Keratinocyte (primary cell): ENCODE measurements at regions not wholly inside any gene's neighbourhood (a gene's known extent, or its start where the extent isn't known, plus 50 kb on each side); places are given as distances from the start of the nearest gene placed in this dataset.

Source experiments
- DNase-seq: peaks from one replicate; pipeline ENCODE4 v3.0.0-alpha.2; 2011; ENCODE audit warnings: low read depth, missing footprints, low spot score
- FAIRE-seq: peaks from 2 replicates; lab custom pipeline; 2011; peaks lifted over from hg19 to GRCh38; lab: Jason Lieb, UNC
- H2AFZ ChIP-seq: 2 replicates; pipeline ENCODE4 v1.6.0; 2012; ENCODE audit warnings: low read length, control low read depth, inconsistent platforms; ENCODE audit not compliant: control insufficient read depth
- H3K27ac ChIP-seq: 2 replicates; pipeline ENCODE4 v1.5.1; 2011; ENCODE audit warnings: low read length; ENCODE audit not compliant: control insufficient read depth, insufficient read depth
- H3K27me3 ChIP-seq: 3 replicates; pipeline ENCODE4 v1.6.0; 2011; ENCODE audit warnings: low read length; ENCODE audit not compliant: control insufficient read depth, insufficient read depth; ENCODE audit errors: extremely low read depth
- H3K36me3 ChIP-seq, 2 experiments: 2 replicates in 1 of 2; 3 replicates in 1 of 2; pipeline ENCODE4 v1.5.1; 2011; ENCODE audit warnings: low read length in 2 of 2, mild to moderate bottlenecking in 1 of 2; ENCODE audit not compliant: control insufficient read depth in 2 of 2, insufficient read depth in 2 of 2; ENCODE audit errors: extremely low read depth in 1 of 2
- H3K4me1 ChIP-seq: 3 replicates; pipeline ENCODE4 v1.5.1; 2011; ENCODE audit warnings: low read length; ENCODE audit not compliant: control insufficient read depth, insufficient read depth; ENCODE audit errors: extremely low read depth
- H3K4me2 ChIP-seq: 3 replicates; pipeline ENCODE4 v1.6.0; 2011; ENCODE audit warnings: low read depth, low read length; ENCODE audit not compliant: control insufficient read depth, insufficient read depth; ENCODE audit errors: extremely low read depth
- H3K4me3 ChIP-seq, 3 experiments: fragments of 200-600 bp in 1 of 3; sonication (generic) in 1 of 3; 2 replicates in 2 of 3; 3 replicates in 1 of 3; pipeline ENCODE4 v1.5.1; 2011 to 2016; ENCODE audit warnings: low read length in 3 of 3, mild to moderate bottlenecking in 3 of 3, control low read depth in 2 of 3, inconsistent platforms in 1 of 3, low read depth in 1 of 3, mixed read lengths in 1 of 3, mixed run types in 1 of 3, moderate library complexity in 1 of 3; ENCODE audit not compliant: control insufficient read depth in 2 of 3, insufficient read depth in 2 of 3; ENCODE audit errors: extremely low read depth in 1 of 3
- H3K79me2 ChIP-seq: 2 replicates; pipeline ENCODE4 v1.6.0; 2012; ENCODE audit warnings: low read length; ENCODE audit not compliant: control insufficient read depth, insufficient read depth
- H3K9ac ChIP-seq: 3 replicates; pipeline ENCODE4 v1.6.0; 2011; ENCODE audit warnings: low read length; ENCODE audit not compliant: control insufficient read depth, insufficient read depth; ENCODE audit errors: extremely low read depth
- H3K9me1 ChIP-seq: 3 replicates; pipeline ENCODE4 v1.6.0; 2011; ENCODE audit warnings: low read length; ENCODE audit not compliant: control insufficient read depth, insufficient read depth; ENCODE audit errors: extremely low read depth
- H3K9me3 ChIP-seq: 2 replicates; pipeline ENCODE4 v1.5.1; 2012; ENCODE audit warnings: low read depth, low read length; ENCODE audit not compliant: control insufficient read depth
- H4K20me1 ChIP-seq: 3 replicates; pipeline ENCODE4 v1.6.0; 2011; ENCODE audit warnings: low read length; ENCODE audit not compliant: control insufficient read depth, insufficient read depth; ENCODE audit errors: extremely low read depth
- CTCF ChIP-seq, 3 experiments: IDR thresholded peaks in 1 of 3; conservative IDR thresholded peaks in 1 of 3; optimal IDR thresholded peaks in 1 of 3; 2 replicates in 2 of 3; 3 replicates in 1 of 3; pipeline versions ENCODE3 to v1.5.1; 2011; ENCODE audit warnings: low read length in 3 of 3, mild to moderate bottlenecking in 3 of 3, moderate library complexity in 2 of 3, control low read depth in 1 of 3, inconsistent platforms in 1 of 3; ENCODE audit not compliant: insufficient read depth in 2 of 3; ENCODE audit errors: extremely low read depth in 1 of 3
- EZH2 ChIP-seq: IDR thresholded peaks from one replicate; pipeline ENCODE4 v1.6.1; 2012; ENCODE audit warnings: inconsistent platforms, mild to moderate bottlenecking, low read length, moderate library complexity
- dilution Hi-C: fragments of 300-500 bp; cut with MboI; formaldehyde crosslinking; loops from one replicate; pipeline ENCODE4 v1.7.0; 2020; ENCODE audit warnings: low sequenced_read_pairs; ENCODE audit not compliant: extremely low pct_ligation_motif_present

GRCh38 chr3:162936706-162937105 is 1440.1 kb downstream of the OTOL1 start:
- H3K27me3 ChIP-seq = no peaks in the 10 kb centered on the region
- no peak for TF ChIP-seq EZH2
- no peak for TF ChIP-seq CTCF (optimal IDR thresholded peaks at IDR 0.05 in 1 of 3, IDR thresholded peaks at IDR 0.05 in 1 of 3, conservative IDR thresholded peaks at IDR 0.05 in 1 of 3; ENCODE audit: extremely low read depth in 1 of 3, insufficient read depth in 2 of 3, low read length in 3 of 3)
- dilution Hi-C loops = no loop called here
- H3K4me2 ChIP-seq = no peak overlapping the region
- H3K4me3 ChIP-seq = no peak overlapping the region
- no peaks in the 10 kb centered on the region for H3K79me2 ChIP-seq
- no peak overlapping the region for H2AFZ ChIP-seq
- no peaks in the 10 kb centered on the region for H3K9me1 ChIP-seq
- H3K27ac ChIP-seq = no peak overlapping the region
- H4K20me1 ChIP-seq = no peaks in the 10 kb centered on the region
- DNase-seq = no peak
- no peak for FAIRE-seq
- H3K4me1 ChIP-seq = no peaks in the 10 kb centered on the region
- no peaks in the 10 kb centered on the region for H3K36me3 ChIP-seq
- peaks cover 2% of the 10 kb centered on the region for H3K9me3 ChIP-seq
- H3K9ac ChIP-seq = no peak overlapping the region

- no peak overlapping the region for H2AFZ ChIP-seq
- dilution Hi-C loops = no loop called here
- no peak for FAIRE-seq
These were observed 1441.5 kb downstream of the OTOL1 start for GRCh38 chr3:162938083-162938482.

More at GRCh38 chr3:162938083-162938482, 1441.5 kb downstream of the OTOL1 start:
- Histone ChIP-seq H3K9ac (no peak overlapping the region), H3K4me1 (no peaks in the 10 kb centered on the region), H3K4me3 (no peak overlapping the region), H3K9me3 (peaks cover 2% of the 10 kb centered on the region), H3K27ac (no peak overlapping the region), H3K79me2 (no peaks in the 10 kb centered on the region), H4K20me1 (no peaks in the 10 kb centered on the region), H3K36me3 (no peaks in the 10 kb centered on the region), H3K4me2 (no peak overlapping the region), H3K9me1 (no peaks in the 10 kb centered on the region), H3K27me3 (no peaks in the 10 kb centered on the region)
- DNase-seq = no peak
- no peak for TF ChIP-seq CTCF (optimal IDR thresholded peaks at IDR 0.05 in 1 of 3, IDR thresholded peaks at IDR 0.05 in 1 of 3, conservative IDR thresholded peaks at IDR 0.05 in 1 of 3; ENCODE audit: extremely low read depth in 1 of 3, insufficient read depth in 2 of 3, low read length in 3 of 3)
- no peak for TF ChIP-seq EZH2
